ENCODE measurements at regions not wholly inside any gene's neighbourhood (a gene's known extent, or its start where the extent isn't known, plus 50 kb on each side); places are given as distances from the start of the nearest gene placed in this dataset.

- TF ChIP-seq CTCF (IDR thresholded peaks at IDR 0.05; ENCODE audit: insufficient read depth, low read length, poor library complexity, severe bottlenecking) (no peak), EZH2phosphoT487 (conservative IDR thresholded peaks at IDR 0.05; ENCODE audit: low read length) (no peak)
These were observed 123.8 kb downstream of the FGF18 start for GRCh38 chr5:171543148-171543815.
